HG02840 (cell line): ENCODE measurements at regions not wholly inside any gene's neighbourhood (a gene's known extent, or its start where the extent isn't known, plus 50 kb on each side); places are given as distances from the start of the nearest gene placed in this dataset.

Source experiments
- ATAC-seq: cut with Tn5 transposase; IDR thresholded peaks from one replicate; pipeline ENCODE4 v1.9.1; 2021; ENCODE audit warnings: mild to moderate bottlenecking, moderate library complexity, moderate number of reproducible peaks; ENCODE audit not compliant: unreplicated experiment, low FRiP score

DNA sequence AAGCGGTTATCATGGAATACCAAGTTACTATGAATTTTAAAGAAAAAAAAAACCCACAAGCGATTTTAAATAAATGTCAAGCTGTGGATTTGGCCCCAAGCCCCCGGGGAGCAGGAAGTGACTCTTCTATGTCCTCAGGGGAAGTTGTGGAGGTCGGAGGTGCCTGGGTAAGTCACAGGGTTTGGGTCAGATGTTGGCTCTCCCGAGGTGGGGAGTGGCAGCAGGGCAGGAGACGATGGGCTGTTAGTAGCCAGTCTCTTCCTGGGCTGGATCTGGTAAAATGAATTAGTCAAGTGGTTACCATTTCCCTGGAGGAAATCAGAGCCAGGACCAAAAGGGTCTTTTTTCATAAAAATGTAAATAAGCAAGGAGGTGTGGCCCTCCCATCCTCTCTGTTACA, 316.7 kb downstream of the TLE3 start:
- no peak for ATAC-seq

GRCh38 chr15:69781411-69782125, 316.1 kb downstream of the TLE3 start:
- ATAC-seq = no peak

DNA sequence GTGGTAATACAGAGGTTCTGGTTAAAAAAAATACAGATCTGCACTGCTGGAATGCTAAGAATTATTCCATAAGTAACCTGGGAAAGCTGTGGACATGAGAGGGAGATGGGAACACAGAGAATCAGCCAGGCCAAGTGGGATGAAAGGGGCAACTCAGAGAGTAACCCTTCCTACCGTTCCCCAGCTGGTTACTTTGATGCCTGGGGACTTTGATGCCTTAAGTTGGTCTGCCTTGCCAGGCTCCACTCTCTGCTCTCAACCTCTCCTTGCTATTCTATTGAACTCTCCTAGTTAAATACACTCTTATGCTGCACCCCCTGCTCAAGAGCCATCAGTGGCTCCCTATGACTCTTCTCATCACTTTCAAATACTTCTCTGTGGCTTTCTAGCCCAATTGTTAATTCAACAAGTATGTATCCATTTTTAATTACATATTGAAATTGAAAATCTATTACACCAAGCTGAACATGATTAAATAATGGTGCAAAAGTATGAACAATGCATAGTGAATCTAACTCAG, 315.5 kb downstream of the TLE3 start:
- no peak for ATAC-seq

DNA sequence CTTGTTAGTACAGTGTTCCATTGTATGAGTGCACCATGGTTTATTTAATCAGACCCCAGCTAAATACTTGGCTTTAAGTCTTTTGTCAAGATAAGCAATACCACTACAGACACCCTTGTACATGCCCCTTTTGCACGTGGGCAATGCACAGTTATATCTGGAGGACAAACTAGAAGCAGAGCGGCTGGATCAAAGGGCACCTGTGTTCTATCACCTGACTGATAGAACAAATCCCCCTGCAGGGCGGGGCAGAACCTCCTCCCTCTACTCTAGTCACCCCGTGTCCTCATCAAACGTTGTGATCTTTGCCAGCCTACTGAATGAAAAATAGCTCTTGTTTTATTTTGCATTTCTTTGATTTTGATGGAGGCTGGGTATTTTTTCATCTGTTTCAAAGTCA, 314.9 kb downstream of the TLE3 start:
- ATAC-seq = no peak

- no peak for ATAC-seq
Observed at GRCh38 chr15:69783211-69783610, 314.5 kb downstream of the TLE3 start.

- no peak for ATAC-seq
Observed at GRCh38 chr15:69784798-69785566, 312.7 kb downstream of the TLE3 start.

DNA sequence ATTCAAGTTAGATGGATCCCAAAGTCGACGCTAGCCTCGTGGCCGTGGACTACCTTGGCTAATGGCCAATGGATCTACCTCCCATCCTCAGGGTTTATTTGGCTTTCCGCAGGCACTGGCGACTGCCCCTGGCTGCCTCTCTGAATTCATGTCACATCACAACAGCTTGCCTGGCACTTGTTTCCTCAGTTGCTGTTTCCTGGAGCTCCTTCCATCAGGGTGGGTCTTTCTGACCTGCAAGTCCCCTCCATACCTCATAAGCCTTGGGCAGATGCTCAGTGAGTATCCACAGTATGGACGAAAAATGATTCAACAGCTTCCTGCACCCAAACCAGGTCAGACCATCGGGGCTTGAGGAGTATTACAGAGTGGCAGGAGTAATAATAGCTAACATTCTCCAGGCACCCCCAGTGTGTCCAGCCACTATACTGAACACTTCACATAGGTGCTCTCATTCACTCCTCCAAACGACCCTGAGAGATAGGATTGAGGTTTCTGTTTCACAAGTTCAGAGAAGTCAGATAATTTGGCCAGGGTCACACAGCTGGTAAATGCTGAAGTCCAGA, 311.5 kb downstream of the TLE3 start:
- ATAC-seq = no peak

GRCh38 chr15:69787791-69788190, 309.9 kb downstream of the TLE3 start:
- no peak for ATAC-seq

- no peak for ATAC-seq
Observed at GRCh38 chr15:69789648-69790393, 307.9 kb downstream of the TLE3 start.

DNA sequence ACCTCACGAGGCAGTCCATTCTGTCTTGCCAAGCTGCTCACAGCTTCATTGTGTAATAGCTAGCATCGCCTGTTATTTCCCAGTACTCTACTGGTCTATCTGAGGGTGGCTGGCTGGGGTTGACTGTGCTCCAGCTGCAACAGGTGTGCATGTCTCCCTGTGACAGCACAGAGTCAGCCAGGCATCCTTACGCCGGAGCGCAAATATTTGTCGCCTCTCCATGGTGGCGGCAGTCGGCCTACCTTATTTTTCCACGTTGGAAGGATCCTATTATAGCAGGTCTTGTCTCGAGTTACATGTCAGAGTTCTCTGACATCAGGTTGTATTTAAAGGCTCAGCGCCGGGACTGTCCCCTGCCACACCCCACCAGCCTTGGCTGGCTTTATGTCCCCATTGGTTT, 307.1 kb downstream of the TLE3 start:
- no peak for ATAC-seq

GRCh38 chr15:69792823-69793222, 304.9 kb downstream of the TLE3 start:
- no peak for ATAC-seq

- no peak for ATAC-seq
Observed at GRCh38 chr15:69793431-69793780, 304.3 kb downstream of the TLE3 start.

DNA sequence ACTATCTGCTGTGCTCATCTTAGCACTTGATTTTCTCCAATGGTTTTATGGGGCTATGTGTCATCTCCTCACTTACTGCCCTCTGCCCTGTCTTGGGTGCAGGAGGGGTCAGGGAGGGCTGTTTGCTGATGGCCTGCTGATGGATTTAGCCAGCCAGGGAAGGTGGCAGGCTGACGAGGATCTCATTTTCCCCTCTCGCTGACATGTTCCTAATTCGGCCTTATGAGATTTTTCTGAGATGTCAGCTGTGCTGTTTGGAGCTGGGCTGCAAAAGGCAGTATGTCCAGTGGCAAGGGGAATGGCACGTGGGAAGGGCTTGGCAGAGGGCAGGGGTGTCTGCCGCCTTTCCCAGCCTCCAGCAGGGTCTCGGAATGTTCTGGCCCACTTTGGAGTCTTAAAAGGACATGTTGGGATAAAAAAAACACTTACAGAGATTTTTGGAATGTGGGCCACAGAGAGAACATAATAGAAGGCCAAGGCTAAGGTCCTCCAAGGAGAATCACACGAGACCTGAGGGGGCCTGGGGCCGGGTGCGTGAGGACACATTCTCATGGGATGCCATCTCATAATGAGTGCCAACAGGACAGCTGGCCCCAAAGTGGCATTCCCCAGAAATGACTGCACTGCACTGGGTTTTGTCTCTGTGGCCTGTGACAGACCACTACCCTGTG, 303.8 kb downstream of the TLE3 start:
- no peak for ATAC-seq

DNA sequence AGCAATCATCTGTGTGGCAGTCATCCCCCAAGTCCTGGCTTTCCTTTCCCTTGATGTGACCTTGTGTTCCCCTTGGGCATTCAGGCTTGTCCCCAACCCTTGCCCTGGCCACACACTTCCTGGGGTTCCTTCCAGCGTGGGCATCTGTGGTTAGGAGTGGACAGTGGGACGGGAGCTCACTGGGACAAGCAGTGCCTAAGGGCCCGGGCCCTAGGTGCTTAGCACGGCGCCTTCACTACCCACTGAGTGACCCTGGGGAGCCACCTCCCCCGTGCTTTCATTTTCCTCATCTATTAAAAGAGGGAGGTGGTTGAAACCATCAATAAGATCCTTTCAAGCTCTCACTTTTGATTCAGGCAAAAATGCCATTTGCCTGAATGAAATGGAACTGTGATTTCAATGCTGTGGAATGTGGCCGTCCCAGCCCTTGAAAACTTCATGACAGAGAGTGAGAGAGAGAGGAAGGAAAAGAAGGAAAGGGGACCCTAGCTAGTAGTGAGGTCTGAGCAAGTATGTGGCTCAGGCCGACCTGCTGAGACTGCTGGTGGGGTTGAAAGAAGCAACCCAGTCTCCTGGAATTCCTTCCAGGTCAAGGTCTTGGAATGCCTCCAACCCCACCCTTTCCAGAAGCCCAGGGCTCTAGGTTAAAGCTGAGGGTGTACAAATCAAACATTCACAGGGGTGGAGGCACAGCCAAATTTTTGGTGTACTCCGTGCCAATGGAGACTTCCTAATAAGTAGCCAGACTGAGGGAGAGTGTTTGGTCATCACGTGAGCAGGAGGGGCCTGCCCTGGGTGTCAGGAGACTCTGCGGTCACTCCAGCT, 302.9 kb downstream of the TLE3 start:
- no peak for ATAC-seq

DNA sequence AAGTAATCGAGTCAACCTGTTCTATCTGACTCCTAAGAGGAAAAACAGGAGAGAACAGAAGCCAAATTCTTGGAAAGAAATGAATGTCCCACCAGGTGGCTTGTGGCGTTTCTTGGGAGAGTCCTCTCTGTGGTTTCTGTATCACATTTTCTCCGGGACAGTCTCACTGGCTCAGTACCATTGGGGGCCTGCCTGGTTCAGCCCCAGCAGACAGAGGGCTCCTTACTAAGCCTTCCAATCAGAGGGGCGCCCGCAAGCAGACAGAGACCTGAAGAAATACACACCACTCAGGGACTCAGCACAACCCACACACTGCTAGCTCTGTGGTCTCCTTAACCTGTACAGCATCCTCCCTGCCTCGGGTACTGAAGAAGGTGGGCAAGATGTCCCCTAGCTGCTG, 302.1 kb downstream of the TLE3 start:
- ATAC-seq = no peak

GRCh38 chr15:69797051-69797595, 300.6 kb downstream of the TLE3 start:
- ATAC-seq = no peak

GRCh38 chr15:69797615-69798014, 300.1 kb downstream of the TLE3 start:
- no peak for ATAC-seq

DNA sequence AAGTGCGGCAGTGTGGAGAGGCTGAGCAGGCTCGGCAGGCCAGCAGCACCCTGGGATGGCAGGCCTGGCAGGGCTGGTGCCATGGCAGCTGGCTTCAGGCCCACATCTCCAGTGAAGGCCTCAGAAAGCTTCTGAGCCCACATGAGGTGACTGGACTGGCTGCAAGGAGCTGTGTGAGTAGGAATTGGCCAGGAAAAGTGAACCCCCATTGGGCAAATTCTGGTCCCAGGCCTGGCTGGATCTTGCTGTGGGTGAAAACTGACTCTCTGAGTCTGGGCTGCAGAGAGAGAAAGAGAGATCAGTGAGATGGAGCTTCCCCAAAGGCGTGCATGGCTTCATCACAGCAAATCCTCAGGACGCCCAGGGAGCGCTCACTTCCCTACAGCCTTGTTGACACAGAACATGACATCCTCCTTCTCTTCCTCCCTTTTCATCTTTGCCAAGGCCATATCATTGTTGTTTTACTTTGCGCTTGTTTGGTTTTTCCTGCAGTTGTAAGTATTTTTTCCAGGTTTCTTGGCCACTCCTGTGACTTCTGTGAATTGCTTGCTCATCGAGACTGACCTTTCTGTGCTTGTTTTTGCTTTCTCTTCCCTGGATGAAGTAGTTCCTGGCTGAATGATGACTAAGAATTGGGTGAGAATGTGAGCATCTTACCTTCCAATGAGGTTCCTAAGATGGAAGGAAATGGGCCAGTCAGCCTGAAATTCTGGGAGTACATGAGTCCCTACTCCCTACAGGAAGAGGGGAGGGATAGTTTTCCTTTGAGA, 299.1 kb downstream of the TLE3 start:
- no peak for ATAC-seq

DNA sequence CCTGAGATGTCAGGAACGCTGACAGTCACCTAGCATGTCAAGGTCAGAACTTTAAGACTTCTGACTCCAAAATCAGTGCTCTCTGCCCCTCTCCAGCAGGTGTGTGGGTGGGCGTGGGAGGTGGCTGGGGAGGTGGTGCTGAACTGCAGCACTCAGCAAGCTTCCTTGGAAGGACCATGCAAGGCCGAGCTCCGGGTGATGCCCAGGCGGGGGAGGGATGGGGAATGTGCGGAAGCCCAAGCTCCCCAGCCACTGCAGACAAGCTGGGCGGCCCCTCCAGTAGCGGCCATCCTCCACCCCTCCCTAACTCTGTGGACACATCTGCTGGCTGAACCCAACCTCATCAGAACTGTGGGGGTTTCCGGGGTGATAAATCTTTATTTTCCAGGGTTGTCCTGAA, 296.6 kb downstream of the TLE3 start:
- no peak for ATAC-seq
